ENCODE measurements at regions not wholly inside any gene's neighbourhood (a gene's known extent, or its start where the extent isn't known, plus 50 kb on each side); places are given as distances from the start of the nearest gene placed in this dataset.

GRCh38 chr5:28374492-28374967, 1336.1 kb upstream of the CDH9 start:
- Mint-ChIP-seq H3K9me3 (peaks cover 8% of the 10 kb centered on the region), H3K27me3 (ENCODE audit: insufficient read depth, low read depth) (peaks cover under 1% of the 10 kb centered on the region), H3K4me1 (no peaks in the 10 kb centered on the region), H3K27ac (no peak overlapping the region), H3K4me3 (no peak overlapping the region), H3K36me3 (no peaks in the 10 kb centered on the region)
- no peaks in the 10 kb centered on the region for H3F3A ChIP-seq (ENCODE audit: low read depth)
- no peaks in the 10 kb centered on the region for H3K9me3 ChIP-seq (ENCODE audit: low read depth)
- H4K20me1 ChIP-seq (ENCODE audit: low read depth), result no peaks in the 10 kb centered on the region
- H3K4me2 ChIP-seq, result no peak overlapping the region
- no peak overlapping the region for H3K9ac ChIP-seq
- H3K36me3 ChIP-seq, result no peaks in the 10 kb centered on the region
- no peaks in the 10 kb centered on the region for H3K79me2 ChIP-seq (ENCODE audit: low read depth)
- H3K27me3 ChIP-seq, result no peaks in the 10 kb centered on the region
- H3K27ac ChIP-seq, result no peak overlapping the region
- no peaks in the 10 kb centered on the region for H3K4me1 ChIP-seq
- no peak for TF ChIP-seq CTCF (IDR thresholded peaks at IDR 0.05)
- TF ChIP-seq EZH2phosphoT487 (IDR thresholded peaks at IDR 0.05), result no peak
- no peak for TF ChIP-seq EZH2 (IDR thresholded peaks at IDR 0.05)
- H2AFZ ChIP-seq (replicated peaks), result no peak overlapping the region
- no peak overlapping the region for H3K4me3 ChIP-seq
- no peak for DNase-seq (ENCODE audit: low spot score)

GRCh38 chr5:28370896-28371295, 1332.5 kb upstream of the CDH9 start:
- no peak overlapping the region for H3K4me3 ChIP-seq
- no peaks in the 10 kb centered on the region for H3K4me1 ChIP-seq
- DNase-seq (ENCODE audit: low spot score), result no peak
- H4K20me1 ChIP-seq (ENCODE audit: low read depth), result no peaks in the 10 kb centered on the region
- H3K9ac ChIP-seq, result no peak overlapping the region
- Mint-ChIP-seq H3K27me3 (ENCODE audit: insufficient read depth, low read depth) (peaks cover 3% of the 10 kb centered on the region), H3K27ac (no peak overlapping the region), H3K4me3 (no peak overlapping the region), H3K9me3 (peaks cover 4% of the 10 kb centered on the region), H3K4me1 (no peaks in the 10 kb centered on the region), H3K36me3 (no peaks in the 10 kb centered on the region)
- H3K9me3 ChIP-seq (ENCODE audit: low read depth), result no peaks in the 10 kb centered on the region
- no peaks in the 10 kb centered on the region for H3K27me3 ChIP-seq
- no peaks in the 10 kb centered on the region for H3F3A ChIP-seq (ENCODE audit: low read depth)
- H3K27ac ChIP-seq, result no peak overlapping the region
- no peak for TF ChIP-seq EZH2 (IDR thresholded peaks at IDR 0.05)
- TF ChIP-seq EZH2phosphoT487 (IDR thresholded peaks at IDR 0.05), result no peak
- TF ChIP-seq CTCF (IDR thresholded peaks at IDR 0.05), result no peak
- no peak overlapping the region for H2AFZ ChIP-seq (replicated peaks)
- no peaks in the 10 kb centered on the region for H3K36me3 ChIP-seq
- H3K4me2 ChIP-seq, result no peak overlapping the region
- no peaks in the 10 kb centered on the region for H3K79me2 ChIP-seq (ENCODE audit: low read depth)

GRCh38 chr5:28369418-28369817, 1331.0 kb upstream of the CDH9 start:
- H3K9ac ChIP-seq, result no peak overlapping the region
- TF ChIP-seq EZH2phosphoT487 (IDR thresholded peaks at IDR 0.05) (no peak), CTCF (IDR thresholded peaks at IDR 0.05) (no peak), EZH2 (IDR thresholded peaks at IDR 0.05) (no peak)
- H3K79me2 ChIP-seq (ENCODE audit: low read depth), result no peaks in the 10 kb centered on the region
- no peak overlapping the region for H3K4me3 ChIP-seq
- no peaks in the 10 kb centered on the region for H3K9me3 ChIP-seq (ENCODE audit: low read depth)
- H4K20me1 ChIP-seq (ENCODE audit: low read depth), result no peaks in the 10 kb centered on the region
- no peaks in the 10 kb centered on the region for H3F3A ChIP-seq (ENCODE audit: low read depth)
- Mint-ChIP-seq H3K36me3 (no peaks in the 10 kb centered on the region), H3K9me3 (peaks cover 4% of the 10 kb centered on the region), H3K4me3 (no peak overlapping the region), H3K27me3 (ENCODE audit: insufficient read depth, low read depth) (peaks cover 3% of the 10 kb centered on the region), H3K27ac (no peak overlapping the region), H3K4me1 (no peaks in the 10 kb centered on the region)
- no peak overlapping the region for H2AFZ ChIP-seq (replicated peaks)
- no peak overlapping the region for H3K4me2 ChIP-seq
- H3K4me1 ChIP-seq, result no peaks in the 10 kb centered on the region
- H3K36me3 ChIP-seq, result no peaks in the 10 kb centered on the region
- no peaks in the 10 kb centered on the region for H3K27me3 ChIP-seq
- no peak overlapping the region for H3K27ac ChIP-seq
- DNase-seq (ENCODE audit: low spot score), result no peak
